ENCODE measurements at regions not wholly inside any gene's neighbourhood (a gene's known extent, or its start where the extent isn't known, plus 50 kb on each side); places are given as distances from the start of the nearest gene placed in this dataset.
"Not testable (repeated sequence)": the region's sequence is repeated elsewhere in the genome, so short reads cannot be mapped to it uniquely, and the experiment has no call there.

DNA sequence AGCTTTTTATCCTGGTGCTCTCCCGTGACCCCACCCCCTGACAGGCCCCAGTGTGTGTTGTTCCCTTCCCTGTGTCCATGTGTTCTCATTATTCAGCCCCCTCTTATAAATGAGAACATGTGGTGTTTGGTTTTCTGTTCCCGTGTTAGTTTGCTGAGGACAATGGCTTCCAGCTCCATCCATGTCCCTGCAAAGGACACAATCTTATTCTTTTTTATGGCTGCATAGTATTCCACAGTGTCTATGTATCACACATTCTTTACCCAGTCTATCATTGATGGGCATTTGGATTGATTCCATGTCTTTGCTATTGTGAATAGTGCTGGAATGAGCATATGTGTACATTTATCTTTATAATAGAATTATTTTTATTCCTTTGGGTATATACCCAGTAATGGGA is 360.5 kb downstream of the GATA3 start:
- CTCF ChIA-PET; H3K9ac ChIP-seq (ENCODE audit: low read length); ATAC-seq; H4K20me1 ChIP-seq (ENCODE audit: insufficient read depth); H3K9me3 ChIP-seq (ENCODE audit: control insufficient read depth in 1 of 2, insufficient read depth in 1 of 2, low read depth in 1 of 2, low read length in 2 of 2); H3K4me3 ChIP-seq (replicated peaks in 1 of 2; ENCODE audit: low read depth in 1 of 2, low read length in 2 of 2); H3K27ac ChIP-seq (ENCODE audit: low read depth, low read length); H3K79me2 ChIP-seq (ENCODE audit: insufficient read depth, low read length); H2AFZ ChIP-seq (ENCODE audit: low read depth, low read length, poor library complexity, severe bottlenecking); H3K27me3 ChIP-seq (ENCODE audit: insufficient read depth, low read length); BruUV-seq (replicated peaks); H3K4me1 ChIP-seq (ENCODE audit: control insufficient read depth in 1 of 2, insufficient read depth in 2 of 2, low read length in 2 of 2); H3K36me3 ChIP-seq (ENCODE audit: control insufficient read depth in 1 of 2, insufficient read depth in 2 of 2, low read length in 2 of 2); POLR2A ChIA-PET; H3K9me2 ChIP-seq (ENCODE audit: insufficient read depth); H3K4me2 ChIP-seq (ENCODE audit: low read length); intact Hi-C loops (cut with micrococcal nuclease); RAD21 ChIA-PET (ENCODE audit: low non-redundant PET in 1 of 2, low total read pairs in 2 of 2, uncharacterized antibody in 2 of 2, unreplicated experiment in 2 of 2); DNase-seq (ENCODE audit: low read depth, low spot score): not testable (repeated sequence)

DNA sequence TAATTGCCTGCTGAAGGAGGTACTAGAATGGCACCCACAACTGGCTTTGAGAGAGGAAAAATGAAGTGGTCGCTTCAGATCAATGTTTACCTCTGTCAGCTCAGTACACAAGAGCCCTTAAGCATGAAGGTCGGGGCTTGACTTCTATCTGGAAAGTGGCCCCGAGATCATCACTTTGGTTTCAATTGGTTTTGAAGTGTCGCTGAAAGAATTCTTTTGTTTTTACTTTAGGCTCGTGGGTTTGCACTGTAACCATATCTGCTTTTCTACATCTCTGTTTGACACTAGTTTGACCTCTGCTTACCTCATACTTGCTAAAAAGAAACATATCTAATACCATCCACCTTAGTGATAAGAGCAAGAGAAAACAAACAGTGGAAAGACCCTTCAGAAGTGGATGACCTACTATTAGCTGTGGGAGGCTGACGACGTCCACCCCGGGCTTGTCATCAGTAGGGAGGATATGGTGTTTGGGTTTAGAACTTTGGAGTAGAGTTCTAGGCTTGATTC is 361.8 kb downstream of the GATA3 start:
- CTCF ChIA-PET = no interaction called here

More for the DNA sequence above, 361.8 kb downstream of the GATA3 start:
- H3K79me2 ChIP-seq (ENCODE audit: insufficient read depth, low read length) = no peaks in the 10 kb centered on the region
- no peak overlapping the region for H3K9ac ChIP-seq (ENCODE audit: low read length)
- POLR2A ChIA-PET = no interaction called here
- H2AFZ ChIP-seq (ENCODE audit: low read depth, low read length, poor library complexity, severe bottlenecking) = no peak overlapping the region
- RAD21 ChIA-PET (ENCODE audit: low non-redundant PET in 1 of 2, low total read pairs in 2 of 2, uncharacterized antibody in 2 of 2, unreplicated experiment in 2 of 2) = no interaction called here
- no peaks in the 10 kb centered on the region for H3K9me2 ChIP-seq (ENCODE audit: insufficient read depth)
- H3K36me3 ChIP-seq (ENCODE audit: control insufficient read depth in 1 of 2, insufficient read depth in 2 of 2, low read length in 2 of 2) = no peaks in the 10 kb centered on the region
- H4K20me1 ChIP-seq (ENCODE audit: insufficient read depth) = no peaks in the 10 kb centered on the region
- H3K4me2 ChIP-seq (ENCODE audit: low read length) = no peak overlapping the region
- no peak overlapping the region for H3K4me3 ChIP-seq (replicated peaks in 1 of 2; ENCODE audit: low read depth in 1 of 2, low read length in 2 of 2)
- H3K9me3 ChIP-seq (ENCODE audit: control insufficient read depth in 1 of 2, insufficient read depth in 1 of 2, low read depth in 1 of 2, low read length in 2 of 2) = peaks cover 0 to 3% of the 10 kb centered on the region in 2 experiments; a peak in 1 of 4 replicates
- no peak overlapping the region for H3K27ac ChIP-seq (ENCODE audit: low read depth, low read length)
- no TSS peak for BruUV-seq (replicated peaks)
- H3K4me1 ChIP-seq (ENCODE audit: control insufficient read depth in 1 of 2, insufficient read depth in 2 of 2, low read length in 2 of 2) = no peaks in the 10 kb centered on the region
- DNase-seq (ENCODE audit: low read depth, low spot score) = no peak
- no peak for ATAC-seq
- H3K27me3 ChIP-seq (ENCODE audit: insufficient read depth, low read length) = no peaks in the 10 kb centered on the region
- no peak for TF ChIP-seq JUND (IDR thresholded peaks at IDR 0.05)
- no peak for TF ChIP-seq SP1 (IDR thresholded peaks at IDR 0.05; ENCODE audit: low read depth)
- TF ChIP-seq, protein P1, sequence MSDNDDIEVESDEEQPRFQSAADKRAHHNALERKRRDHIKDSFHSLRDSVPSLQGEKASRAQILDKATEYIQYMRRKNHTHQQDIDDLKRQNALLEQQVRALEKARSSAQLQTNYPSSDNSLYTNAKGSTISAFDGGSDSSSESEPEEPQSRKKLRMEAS (IDR thresholded peaks at IDR 0.05) = no peak
- no peak for TF ChIP-seq EZH2 (IDR thresholded peaks at IDR 0.05)
- no peak for TF ChIP-seq TCF7L2 (IDR thresholded peaks at IDR 0.05; ENCODE audit: borderline replicate concordance, extremely low read depth, insufficient read depth, insufficient read length)
- no peak for TF ChIP-seq YY1 (IDR thresholded peaks at IDR 0.05; ENCODE audit: extremely low read depth, insufficient replicate concordance, low read depth, low read length)
- TF ChIP-seq POLR2AphosphoS5 (IDR thresholded peaks at IDR 0.05; ENCODE audit: low read depth, low read length) = no peak
- TF ChIP-seq, protein P2, sequence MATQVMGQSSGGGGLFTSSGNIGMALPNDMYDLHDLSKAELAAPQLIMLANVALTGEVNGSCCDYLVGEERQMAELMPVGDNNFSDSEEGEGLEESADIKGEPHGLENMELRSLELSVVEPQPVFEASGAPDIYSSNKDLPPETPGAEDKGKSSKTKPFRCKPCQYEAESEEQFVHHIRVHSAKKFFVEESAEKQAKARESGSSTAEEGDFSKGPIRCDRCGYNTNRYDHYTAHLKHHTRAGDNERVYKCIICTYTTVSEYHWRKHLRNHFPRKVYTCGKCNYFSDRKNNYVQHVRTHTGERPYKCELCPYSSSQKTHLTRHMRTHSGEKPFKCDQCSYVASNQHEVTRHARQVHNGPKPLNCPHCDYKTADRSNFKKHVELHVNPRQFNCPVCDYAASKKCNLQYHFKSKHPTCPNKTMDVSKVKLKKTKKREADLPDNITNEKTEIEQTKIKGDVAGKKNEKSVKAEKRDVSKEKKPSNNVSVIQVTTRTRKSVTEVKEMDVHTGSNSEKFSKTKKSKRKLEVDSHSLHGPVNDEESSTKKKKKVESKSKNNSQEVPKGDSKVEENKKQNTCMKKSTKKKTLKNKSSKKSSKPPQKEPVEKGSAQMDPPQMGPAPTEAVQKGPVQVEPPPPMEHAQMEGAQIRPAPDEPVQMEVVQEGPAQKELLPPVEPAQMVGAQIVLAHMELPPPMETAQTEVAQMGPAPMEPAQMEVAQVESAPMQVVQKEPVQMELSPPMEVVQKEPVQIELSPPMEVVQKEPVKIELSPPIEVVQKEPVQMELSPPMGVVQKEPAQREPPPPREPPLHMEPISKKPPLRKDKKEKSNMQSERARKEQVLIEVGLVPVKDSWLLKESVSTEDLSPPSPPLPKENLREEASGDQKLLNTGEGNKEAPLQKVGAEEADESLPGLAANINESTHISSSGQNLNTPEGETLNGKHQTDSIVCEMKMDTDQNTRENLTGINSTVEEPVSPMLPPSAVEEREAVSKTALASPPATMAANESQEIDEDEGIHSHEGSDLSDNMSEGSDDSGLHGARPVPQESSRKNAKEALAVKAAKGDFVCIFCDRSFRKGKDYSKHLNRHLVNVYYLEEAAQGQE (IDR thresholded peaks at IDR 0.05; ENCODE audit: low read depth) = no peak
- TF ChIP-seq, protein P3, sequence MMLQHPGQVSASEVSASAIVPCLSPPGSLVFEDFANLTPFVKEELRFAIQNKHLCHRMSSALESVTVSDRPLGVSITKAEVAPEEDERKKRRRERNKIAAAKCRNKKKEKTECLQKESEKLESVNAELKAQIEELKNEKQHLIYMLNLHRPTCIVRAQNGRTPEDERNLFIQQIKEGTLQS (IDR thresholded peaks at IDR 0.05) = no peak
- intact Hi-C loops (cut with micrococcal nuclease) = no loop called here

All from HCT116 (cell line).